OCI-LY3 (cell line): ENCODE measurements at regions not wholly inside any gene's neighbourhood (a gene's known extent, or its start where the extent isn't known, plus 50 kb on each side); places are given as distances from the start of the nearest gene placed in this dataset.

ENCODE experiments used
- H2AFZ ChIP-seq: fragments of 200-600, 300-600 bp; shearing (Covaris generic); 2 replicates; pipeline ENCODE4 v1.6.0; 2014; ENCODE audit warnings: antibody characterized with exemption, low read depth, low read length
- H3K27ac ChIP-seq: fragments of 200-600, 300-600 bp; sonication (generic); 2 replicates; pipeline ENCODE4 v1.5.1; 2014; ENCODE audit warnings: mild to moderate bottlenecking, low read length, moderate library complexity, mixed read lengths
- H3K27me3 ChIP-seq: fragments of 200-600, 300-600 bp; sonication (generic); 2 replicates; pipeline ENCODE4 v1.6.1; 2014; ENCODE audit warnings: low read depth, low read length, mixed read lengths
- H3K36me3 ChIP-seq: fragments of 200-600, 300-600 bp; sonication (generic); replicated peaks from 2 replicates; pipeline ENCODE3; 2014; ENCODE audit warnings: low read depth, low read length, mixed read lengths
- H3K4me1 ChIP-seq: fragments of 300-600, 200-600 bp; sonication (generic); 2 replicates; pipeline ENCODE4 v1.6.1; 2014; ENCODE audit warnings: low read length, mixed read lengths
- H3K4me2 ChIP-seq: fragments of 200-600, 300-600 bp; sonication (generic); 2 replicates; pipeline ENCODE4 v1.6.1; 2014; ENCODE audit warnings: low read length, mixed read lengths
- H3K4me3 ChIP-seq: fragments of 300-600, 200-600 bp; sonication (generic); 2 replicates; pipeline ENCODE4 v1.5.1; 2014; ENCODE audit warnings: antibody characterized with exemption, mild to moderate bottlenecking, low read length, moderate library complexity
- H3K79me2 ChIP-seq: fragments of 300-600, 200-600 bp; shearing (Covaris generic); 2 replicates; pipeline ENCODE4 v1.6.1; 2014; ENCODE audit warnings: mild to moderate bottlenecking, low read length, mixed read lengths
- H3K9ac ChIP-seq: fragments of 300-600, 200-600 bp; shearing (Covaris generic); 2 replicates; pipeline ENCODE4 v1.6.0; 2014; ENCODE audit warnings: mild to moderate bottlenecking, low read length, moderate library complexity
- H3K9me3 ChIP-seq: fragments of 200-600, 300-600 bp; shearing (Covaris generic); 2 replicates; pipeline ENCODE4 v1.6.1; 2014; ENCODE audit warnings: low read length, mixed read lengths; ENCODE audit not compliant: insufficient read depth
- H4K20me1 ChIP-seq: fragments of 200-600, 300-600 bp; sonication (generic); 2 replicates; pipeline ENCODE4 v1.6.1; 2016; ENCODE audit warnings: low read length, mixed read lengths; ENCODE audit not compliant: insufficient read depth
- CTCF ChIP-seq: fragments of 200-600, 300-600 bp; sonication (generic); IDR thresholded peaks from 2 replicates; pipeline ENCODE4 v1.5.1; 2014; ENCODE audit warnings: antibody characterized with exemption, low read length, low read depth
- EZH2phosphoT487 ChIP-seq: fragments of 200-600 bp; shearing (Covaris generic); IDR thresholded peaks from 2 replicates; pipeline ENCODE4 v1.6.1; 2018; ENCODE audit warnings: antibody characterized with exemption, mixed run types, low read depth

GRCh38 chr4:44861756-44862155 is 135.4 kb upstream of the GNPDA2 start:
- H3K4me2 ChIP-seq = no peak overlapping the region
- no peak for TF ChIP-seq CTCF
- no peak for TF ChIP-seq EZH2phosphoT487
- H3K9ac ChIP-seq = no peak overlapping the region
- no peaks in the 10 kb centered on the region for H3K36me3 ChIP-seq
- no peaks in the 10 kb centered on the region for H3K79me2 ChIP-seq
- H4K20me1 ChIP-seq = no peaks in the 10 kb centered on the region
- H3K27ac ChIP-seq = no peak overlapping the region
- H3K9me3 ChIP-seq = no peaks in the 10 kb centered on the region
- peaks cover 6% of the 10 kb centered on the region; the same call in 1 of the 2 replicates for H3K4me1 ChIP-seq
- no peak overlapping the region for H3K4me3 ChIP-seq
- H2AFZ ChIP-seq = no peak overlapping the region
- no peaks in the 10 kb centered on the region for H3K27me3 ChIP-seq

GRCh38 chr4:44859477-44859876 is 133.1 kb upstream of the GNPDA2 start:
- Histone ChIP-seq H3K4me1 (peaks cover 6% of the 10 kb centered on the region; the same call in 1 of the 2 replicates), H3K27ac (no peak overlapping the region), H3K79me2 (no peaks in the 10 kb centered on the region), H3K4me3 (no peak overlapping the region), H3K36me3 (no peaks in the 10 kb centered on the region), H3K9ac (no peak overlapping the region), H3K4me2 (no peak overlapping the region), H4K20me1 (no peaks in the 10 kb centered on the region), H3K9me3 (no peaks in the 10 kb centered on the region), H2AFZ (no peak overlapping the region), H3K27me3 (no peaks in the 10 kb centered on the region)
- no peak for TF ChIP-seq CTCF
- no peak for TF ChIP-seq EZH2phosphoT487

GRCh38 chr4:44848466-44848865 is 122.1 kb upstream of the GNPDA2 start:
- no peak for TF ChIP-seq EZH2phosphoT487
- TF ChIP-seq CTCF = no peak
- Histone ChIP-seq H3K36me3 (no peaks in the 10 kb centered on the region), H2AFZ (no peak overlapping the region), H3K4me2 (no peak overlapping the region), H3K9me3 (no peaks in the 10 kb centered on the region), H3K79me2 (no peaks in the 10 kb centered on the region), H3K27ac (no peak overlapping the region), H3K4me1 (no peaks in the 10 kb centered on the region), H4K20me1 (no peaks in the 10 kb centered on the region), H3K4me3 (no peak overlapping the region), H3K9ac (no peak overlapping the region), H3K27me3 (no peaks in the 10 kb centered on the region)

- no peaks in the 10 kb centered on the region for H3K27me3 ChIP-seq
- no peaks in the 10 kb centered on the region for H3K36me3 ChIP-seq
- H3K79me2 ChIP-seq = no peaks in the 10 kb centered on the region
- no peak overlapping the region for H2AFZ ChIP-seq
- H4K20me1 ChIP-seq = no peaks in the 10 kb centered on the region
- no peaks in the 10 kb centered on the region for H3K4me1 ChIP-seq
- no peak overlapping the region for H3K27ac ChIP-seq
- no peak for TF ChIP-seq EZH2phosphoT487
- no peak for TF ChIP-seq CTCF
- no peak overlapping the region for H3K9ac ChIP-seq
- no peak overlapping the region for H3K4me2 ChIP-seq
- no peak overlapping the region for H3K4me3 ChIP-seq
- H3K9me3 ChIP-seq = no peaks in the 10 kb centered on the region
These were observed 119.6 kb upstream of the GNPDA2 start for GRCh38 chr4:44845993-44846392.
